ENCODE measurements at regions not wholly inside any gene's neighbourhood (a gene's known extent, or its start where the extent isn't known, plus 50 kb on each side); places are given as distances from the start of the nearest gene placed in this dataset.
"Not testable (repeated sequence)": the region's sequence is repeated elsewhere in the genome, so short reads cannot be mapped to it uniquely, and the experiment has no call there.

DNA sequence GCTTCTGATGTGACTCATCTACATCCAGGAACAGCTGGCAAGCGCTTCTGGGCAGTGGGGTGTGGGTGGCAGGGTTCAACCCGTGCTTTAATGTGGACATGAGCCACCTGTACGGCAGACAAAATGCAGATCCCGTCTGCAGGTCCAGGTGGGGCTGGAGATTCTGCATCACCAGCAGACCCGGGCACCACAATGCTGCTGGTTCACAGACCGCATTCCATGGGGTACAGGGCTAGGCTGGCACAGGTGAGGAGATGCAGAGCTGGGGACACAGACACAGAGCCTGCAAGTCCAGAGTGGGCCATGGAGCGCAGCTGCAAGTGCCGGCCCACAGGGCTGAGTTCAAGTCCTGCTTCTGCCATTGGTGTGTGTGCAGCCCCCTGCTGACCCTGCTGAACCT, 203.7 kb downstream of the BANP start:
- H3K27ac ChIP-seq (ENCODE audit: low read depth, low read length); H3K9me3 ChIP-seq (ENCODE audit: control insufficient read depth in 3 of 3, low read length in 3 of 3); H3K36me3 ChIP-seq (ENCODE audit: control insufficient read depth in 3 of 3, insufficient read depth in 3 of 3, low read length in 3 of 3); H3K4me1 ChIP-seq (ENCODE audit: control insufficient read depth in 3 of 3, insufficient read depth in 3 of 3, low read length in 3 of 3); H3K9ac ChIP-seq (ENCODE audit: low read depth in 1 of 3, low read length in 3 of 3); H3K4me3 ChIP-seq (ENCODE audit: low read length in 3 of 3): not testable (repeated sequence)
- H3K27me3 ChIP-seq (ENCODE audit: control insufficient read depth in 3 of 3, insufficient read depth in 3 of 3, low read length in 3 of 3): peaks cover 0 to 27% (median 8%) of the 10 kb centered on the region in 3 donors

DNA sequence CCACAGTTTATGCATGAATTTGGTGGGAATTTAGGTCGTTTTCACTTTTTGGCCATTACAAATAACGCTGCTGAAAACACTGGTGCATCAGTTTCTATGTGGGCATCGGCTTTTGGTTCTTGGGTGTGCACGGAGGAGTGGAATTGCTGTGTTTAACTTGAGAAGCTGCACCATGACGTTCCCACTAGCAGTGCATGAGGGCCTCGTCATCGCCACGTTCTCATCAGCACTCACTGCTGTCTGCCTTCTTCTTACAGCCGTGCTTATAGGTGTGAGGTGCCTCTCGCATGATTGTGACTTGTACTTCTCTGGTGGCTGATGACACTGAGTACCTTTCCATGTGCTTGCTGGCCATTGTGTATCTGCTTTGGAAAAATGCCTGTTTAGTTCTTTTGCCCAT, 204.4 kb downstream of the BANP start:
- H3K9me3 ChIP-seq (ENCODE audit: control insufficient read depth in 3 of 3, low read length in 3 of 3); H3K27ac ChIP-seq (ENCODE audit: low read depth, low read length); H3K36me3 ChIP-seq (ENCODE audit: control insufficient read depth in 3 of 3, insufficient read depth in 3 of 3, low read length in 3 of 3); H3K4me1 ChIP-seq (ENCODE audit: control insufficient read depth in 3 of 3, insufficient read depth in 3 of 3, low read length in 3 of 3); H3K9ac ChIP-seq (ENCODE audit: low read depth in 1 of 3, low read length in 3 of 3); H3K4me3 ChIP-seq (ENCODE audit: low read length in 3 of 3): not testable (repeated sequence)
- H3K27me3 ChIP-seq (ENCODE audit: control insufficient read depth in 3 of 3, insufficient read depth in 3 of 3, low read length in 3 of 3): peaks cover 0 to 23% (median 6%) of the 10 kb centered on the region in 3 donors

DNA sequence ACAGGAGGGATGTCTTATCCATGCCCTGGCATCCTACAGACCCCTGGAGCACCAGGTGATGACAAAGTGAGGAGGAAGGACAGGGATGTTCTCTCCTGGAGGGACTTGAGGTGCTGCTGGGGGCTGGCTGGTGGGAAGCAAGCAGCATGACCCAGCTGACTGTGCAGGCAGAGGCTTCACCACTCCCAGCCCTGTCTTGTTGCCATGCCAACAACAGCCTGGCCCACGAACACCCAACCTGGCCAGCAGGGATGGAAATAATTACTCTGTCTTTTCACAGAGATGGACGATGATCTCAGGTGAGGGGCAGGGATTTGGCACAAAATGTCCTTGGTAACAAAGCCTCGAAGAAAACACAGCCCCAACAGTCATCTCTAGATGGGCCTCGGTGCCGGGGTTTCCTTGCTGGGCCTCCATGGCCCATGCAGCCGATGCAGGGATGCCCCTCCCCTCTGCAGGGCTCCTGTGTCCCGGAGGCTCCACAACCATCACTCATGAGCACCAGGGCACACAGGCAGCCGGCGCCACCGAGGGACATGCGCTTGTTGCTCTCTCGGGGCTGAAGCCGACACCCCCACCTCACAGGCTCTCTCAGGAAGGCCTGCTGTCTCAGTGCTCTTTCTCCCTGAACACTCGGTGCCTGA, 205.5 kb downstream of the BANP start:
- not testable (repeated sequence) for H3K36me3 ChIP-seq (ENCODE audit: control insufficient read depth in 3 of 3, insufficient read depth in 3 of 3, low read length in 3 of 3); H3K9ac ChIP-seq (ENCODE audit: low read depth in 1 of 3, low read length in 3 of 3); H3K4me1 ChIP-seq (ENCODE audit: control insufficient read depth in 3 of 3, insufficient read depth in 3 of 3, low read length in 3 of 3); H3K27ac ChIP-seq (ENCODE audit: low read depth, low read length); H3K4me3 ChIP-seq (ENCODE audit: low read length in 3 of 3); H3K9me3 ChIP-seq (ENCODE audit: control insufficient read depth in 3 of 3, low read length in 3 of 3)
- H3K27me3 ChIP-seq (ENCODE audit: control insufficient read depth in 3 of 3, insufficient read depth in 3 of 3, low read length in 3 of 3): peaks cover 0 to 17% (median 6%) of the 10 kb centered on the region in 3 donors

DNA sequence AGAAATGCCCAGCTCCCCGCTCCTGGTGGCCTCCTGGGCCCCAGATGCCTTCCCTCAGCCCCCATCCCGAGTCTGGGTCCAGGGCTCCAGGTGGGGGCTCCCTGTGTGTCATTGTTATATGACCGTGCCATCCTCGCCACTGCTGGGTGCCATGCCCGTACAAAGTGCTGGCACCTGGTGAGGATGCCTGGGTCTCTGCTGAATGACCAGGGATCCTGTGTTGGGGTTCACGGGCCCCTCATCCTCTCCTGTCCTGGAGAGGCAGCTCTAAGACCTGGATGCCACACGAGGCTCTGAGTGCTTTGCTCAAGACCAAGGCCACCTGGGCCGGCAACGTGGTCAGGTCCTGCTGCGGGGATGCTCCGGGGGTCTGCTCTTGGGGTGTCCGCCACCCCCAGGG, 206.5 kb downstream of the BANP start:
- not testable (repeated sequence) for H3K9ac ChIP-seq (ENCODE audit: low read depth in 1 of 3, low read length in 3 of 3); H3K4me1 ChIP-seq (ENCODE audit: control insufficient read depth in 3 of 3, insufficient read depth in 3 of 3, low read length in 3 of 3); H3K4me3 ChIP-seq (ENCODE audit: low read length in 3 of 3); H3K36me3 ChIP-seq (ENCODE audit: control insufficient read depth in 3 of 3, insufficient read depth in 3 of 3, low read length in 3 of 3); H3K9me3 ChIP-seq (ENCODE audit: control insufficient read depth in 3 of 3, low read length in 3 of 3); H3K27ac ChIP-seq (ENCODE audit: low read depth, low read length)
- H3K27me3 ChIP-seq (ENCODE audit: control insufficient read depth in 3 of 3, insufficient read depth in 3 of 3, low read length in 3 of 3): peaks cover 0 to 17% (median 6%) of the 10 kb centered on the region in 3 donors

DNA sequence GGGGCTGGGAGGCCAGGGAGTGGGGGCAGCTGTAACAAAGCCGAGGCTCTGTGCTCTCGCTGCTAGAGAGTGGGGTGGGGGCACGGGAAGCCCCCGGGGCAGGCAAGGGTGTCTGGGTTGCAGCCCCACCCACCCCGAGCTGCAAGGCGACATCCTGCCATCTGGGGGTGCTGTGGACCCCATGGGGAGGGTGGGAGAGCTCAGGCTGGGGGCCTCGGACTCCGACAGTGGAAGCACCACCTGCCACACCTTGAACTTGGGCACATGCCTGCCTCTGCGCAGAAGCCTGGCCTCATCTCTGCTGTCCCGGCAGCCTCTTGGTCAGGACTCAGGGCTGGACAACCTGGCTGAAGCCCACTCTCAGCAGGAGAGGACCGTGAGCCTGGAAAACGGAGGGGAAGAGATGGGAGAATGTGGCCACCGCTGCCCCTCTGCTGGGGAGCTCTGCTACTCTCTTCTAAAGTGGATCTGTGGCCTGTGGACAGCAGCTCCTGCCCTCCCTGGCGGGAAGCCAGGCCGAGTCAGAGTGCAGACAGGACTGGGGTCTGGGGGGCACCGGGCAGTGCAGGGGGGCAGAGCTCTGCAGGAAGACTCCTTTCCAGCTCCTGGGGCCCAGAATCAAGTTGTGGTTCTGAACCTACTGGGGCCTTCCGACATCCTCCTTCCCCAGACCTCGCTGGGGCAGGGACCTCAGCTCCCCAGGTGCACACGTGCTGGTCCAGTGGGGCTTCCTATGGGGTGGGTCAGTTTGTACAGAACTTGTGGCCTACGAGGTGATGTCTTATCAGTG, 207.2 kb downstream of the BANP start:
- H3K4me3 ChIP-seq (ENCODE audit: low read length in 3 of 3); H3K4me1 ChIP-seq (ENCODE audit: control insufficient read depth in 3 of 3, insufficient read depth in 3 of 3, low read length in 3 of 3); H3K36me3 ChIP-seq (ENCODE audit: control insufficient read depth in 3 of 3, insufficient read depth in 3 of 3, low read length in 3 of 3); H3K9ac ChIP-seq (ENCODE audit: low read depth in 1 of 3, low read length in 3 of 3); H3K9me3 ChIP-seq (ENCODE audit: control insufficient read depth in 3 of 3, low read length in 3 of 3); H3K27ac ChIP-seq (ENCODE audit: low read depth, low read length): not testable (repeated sequence)
- peaks cover 0 to 13% (median 6%) of the 10 kb centered on the region in 3 donors for H3K27me3 ChIP-seq (ENCODE audit: control insufficient read depth in 3 of 3, insufficient read depth in 3 of 3, low read length in 3 of 3)

DNA sequence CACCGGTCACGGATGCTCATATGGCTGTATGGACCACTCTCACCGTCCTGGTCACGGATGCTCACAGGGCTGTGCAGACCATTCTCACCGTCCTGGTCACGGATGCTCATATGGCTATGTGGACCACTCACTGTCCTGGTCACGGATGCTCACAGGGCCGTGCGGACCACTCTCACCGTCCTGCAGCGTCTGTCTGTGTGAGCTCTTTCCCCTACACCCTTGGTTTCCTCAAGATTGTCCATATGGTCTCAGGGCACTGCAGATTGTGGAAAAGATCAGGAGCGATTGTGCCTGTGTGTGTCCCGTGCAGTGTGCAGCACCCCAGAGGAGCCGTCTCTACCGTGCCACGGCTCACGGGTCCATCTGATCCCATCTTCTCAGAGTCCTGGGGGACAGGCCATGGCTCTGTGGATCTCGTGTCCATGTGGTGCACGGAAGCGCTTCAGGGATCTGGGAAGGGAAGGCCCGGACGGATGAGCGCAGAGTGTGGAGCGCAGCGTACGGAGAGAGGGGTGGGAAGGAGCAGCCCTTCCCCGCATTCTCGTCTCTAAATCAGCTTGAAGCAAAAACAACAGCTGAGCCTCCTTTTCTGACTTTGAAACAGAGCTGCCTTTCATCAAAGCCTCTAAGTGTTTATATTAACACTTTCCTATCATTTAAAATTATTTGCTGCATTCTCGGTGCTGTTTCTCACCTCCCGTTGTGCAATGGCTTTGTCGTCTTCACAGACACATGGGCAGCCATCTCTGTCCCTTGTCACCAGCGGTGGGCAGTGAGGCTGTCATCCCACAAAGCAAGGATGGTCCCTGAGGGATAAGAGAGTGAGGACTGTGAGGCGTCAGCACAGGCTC, 208.0 kb downstream of the BANP start:
- not testable (repeated sequence) for H3K36me3 ChIP-seq (ENCODE audit: control insufficient read depth in 3 of 3, insufficient read depth in 3 of 3, low read length in 3 of 3); H3K4me3 ChIP-seq (ENCODE audit: low read length in 3 of 3); H3K4me1 ChIP-seq (ENCODE audit: control insufficient read depth in 3 of 3, insufficient read depth in 3 of 3, low read length in 3 of 3); H3K9me3 ChIP-seq (ENCODE audit: control insufficient read depth in 3 of 3, low read length in 3 of 3); H3K27ac ChIP-seq (ENCODE audit: low read depth, low read length); H3K9ac ChIP-seq (ENCODE audit: low read depth in 1 of 3, low read length in 3 of 3)
- peaks cover 2 to 13% (median 6%) of the 10 kb centered on the region in 3 donors for H3K27me3 ChIP-seq (ENCODE audit: control insufficient read depth in 3 of 3, insufficient read depth in 3 of 3, low read length in 3 of 3)

DNA sequence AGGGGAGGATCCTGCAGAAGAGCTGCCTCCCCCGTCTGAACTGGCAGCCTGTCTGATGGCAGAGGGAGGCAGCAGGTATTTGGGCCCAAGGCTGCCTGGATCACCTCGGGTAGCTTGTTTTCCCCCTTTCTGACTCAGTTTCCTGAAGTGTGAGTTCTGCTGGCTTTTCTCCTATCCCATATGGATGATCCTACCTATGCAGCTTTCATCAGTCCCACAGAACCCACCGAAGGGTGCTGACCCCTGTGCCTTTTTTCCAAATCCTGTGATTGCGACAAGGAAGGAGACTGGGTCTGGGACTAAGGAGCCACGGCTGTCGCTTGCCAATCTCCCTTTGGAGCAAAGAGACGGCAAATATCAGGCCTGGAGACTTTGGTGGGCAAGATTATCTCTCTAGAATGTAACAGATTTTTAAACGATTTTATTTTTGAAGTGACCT, 208.7 kb downstream of the BANP start:
- H3K27me3 ChIP-seq (ENCODE audit: control insufficient read depth in 3 of 3, insufficient read depth in 3 of 3, low read length in 3 of 3); H3K9me3 ChIP-seq (ENCODE audit: control insufficient read depth in 3 of 3, low read length in 3 of 3); H3K27ac ChIP-seq (ENCODE audit: low read depth, low read length): not testable (repeated sequence)

DNA sequence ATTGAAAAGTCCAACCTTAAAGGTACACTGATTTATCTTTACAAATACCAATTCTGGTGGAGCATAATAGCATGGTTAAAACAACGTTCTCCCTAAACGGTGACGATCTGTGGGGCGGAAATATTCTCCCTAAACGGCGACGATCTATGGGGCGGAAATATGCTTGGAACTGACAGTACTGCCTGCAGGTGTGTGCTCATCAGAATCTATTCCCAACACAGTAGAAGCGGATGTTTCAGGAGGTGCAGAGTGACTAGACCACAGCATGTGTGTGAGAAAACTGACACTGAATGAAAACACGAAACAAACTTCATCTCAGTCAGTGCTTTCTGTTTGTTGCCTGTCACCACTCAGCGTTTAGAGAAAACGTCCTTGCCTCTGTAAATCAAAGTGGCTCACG, 210.0 kb downstream of the BANP start:
- not testable (repeated sequence) for H3K9me3 ChIP-seq (ENCODE audit: control insufficient read depth in 3 of 3, low read length in 3 of 3); H3K4me1 ChIP-seq (ENCODE audit: control insufficient read depth in 3 of 3, insufficient read depth in 3 of 3, low read length in 3 of 3); H3K4me3 ChIP-seq (ENCODE audit: low read length in 3 of 3); H3K27me3 ChIP-seq (ENCODE audit: control insufficient read depth in 3 of 3, insufficient read depth in 3 of 3, low read length in 3 of 3); H3K36me3 ChIP-seq (ENCODE audit: control insufficient read depth in 3 of 3, insufficient read depth in 3 of 3, low read length in 3 of 3); H3K27ac ChIP-seq (ENCODE audit: low read depth, low read length); H3K9ac ChIP-seq (ENCODE audit: low read depth in 1 of 3, low read length in 3 of 3)

More for the DNA sequence above, 208.7 kb downstream of the BANP start:
- not testable (repeated sequence) for H3K4me3 ChIP-seq (ENCODE audit: low read length in 3 of 3); H3K9ac ChIP-seq (ENCODE audit: low read depth in 1 of 3, low read length in 3 of 3); H3K4me1 ChIP-seq (ENCODE audit: control insufficient read depth in 3 of 3, insufficient read depth in 3 of 3, low read length in 3 of 3); H3K36me3 ChIP-seq (ENCODE audit: control insufficient read depth in 3 of 3, insufficient read depth in 3 of 3, low read length in 3 of 3)

DNA sequence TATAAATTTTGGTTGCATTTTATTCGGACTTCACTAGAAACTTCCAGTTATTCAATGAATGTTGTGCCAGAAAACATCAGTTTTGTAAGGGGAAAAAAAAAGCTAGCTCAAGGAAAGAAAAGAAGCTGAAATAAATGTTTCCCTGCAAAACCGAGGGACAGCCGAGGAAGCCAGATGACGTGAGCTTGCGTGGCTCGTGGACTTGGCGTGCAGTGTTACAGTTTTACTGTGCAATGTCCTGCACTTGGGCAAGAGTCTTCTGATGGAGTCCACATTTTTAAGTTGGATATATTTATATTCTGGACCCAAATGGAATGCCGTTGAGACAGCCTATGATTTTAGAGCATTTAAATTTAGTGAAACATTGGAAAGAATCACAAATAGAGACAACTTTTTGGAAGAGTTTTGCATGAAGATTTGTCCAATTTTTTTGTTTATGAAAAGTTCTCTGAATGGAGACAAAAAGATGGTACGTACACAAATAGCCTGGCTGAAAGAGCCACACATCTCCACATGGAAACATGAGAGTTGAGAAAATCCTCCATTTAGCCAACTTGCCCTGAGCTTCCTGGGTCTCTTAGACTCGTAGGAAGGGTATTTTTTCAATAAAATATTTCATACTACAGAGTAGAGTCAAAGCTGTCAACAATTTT, 210.5 kb downstream of the BANP start:
- not testable (repeated sequence) for H3K4me1 ChIP-seq (ENCODE audit: control insufficient read depth in 3 of 3, insufficient read depth in 3 of 3, low read length in 3 of 3); H3K9me3 ChIP-seq (ENCODE audit: control insufficient read depth in 3 of 3, low read length in 3 of 3); H3K9ac ChIP-seq (ENCODE audit: low read depth in 1 of 3, low read length in 3 of 3); H3K27ac ChIP-seq (ENCODE audit: low read depth, low read length); H3K27me3 ChIP-seq (ENCODE audit: control insufficient read depth in 3 of 3, insufficient read depth in 3 of 3, low read length in 3 of 3); H3K4me3 ChIP-seq (ENCODE audit: low read length in 3 of 3); H3K36me3 ChIP-seq (ENCODE audit: control insufficient read depth in 3 of 3, insufficient read depth in 3 of 3, low read length in 3 of 3)

All from skeletal muscle tissue (tissue), 3 donors.